ENCODE measurements at regions not wholly inside any gene's neighbourhood (a gene's known extent, or its start where the extent isn't known, plus 50 kb on each side); places are given as distances from the start of the nearest gene placed in this dataset.

- TF ChIP-seq CTCF (conservative IDR thresholded peaks at IDR 0.05 in 1 of 2, IDR thresholded peaks at IDR 0.05 in 1 of 2; ENCODE audit: extremely low read depth in 1 of 2, insufficient read depth in 1 of 2, low read depth in 1 of 2, low read length in 2 of 2) (no peak), EZH2 (IDR thresholded peaks at IDR 0.05; ENCODE audit: borderline replicate concordance, low read length) (no peak)
Observed at GRCh38 chr21:34284666-34285065, 79.1 kb upstream of the KCNE2 start.

All from mammary epithelial cell (primary cell).